Stimulated activated CD4-positive, alpha-beta T cell treated with anti-CD3 and anti-CD28 coated beads, Interleukin-2, amount 100 ng/mL, for 24 hours (primary cell): ENCODE measurements at regions not wholly inside any gene's neighbourhood (a gene's known extent, or its start where the extent isn't known, plus 50 kb on each side); places are given as distances from the start of the nearest gene placed in this dataset.
A peak's percentile ranks its signal among the peaks of the same experiment; 100 is the strongest.

Experiments used
- DNase-seq, 2 donors: peaks; one replicate each; pipeline ENCODE4 v3.0.0-alpha.2; 2020

GRCh38 chr20:51216850-51217249 is 193.9 kb upstream of the KCNG1 start:
- no peak for DNase-seq

DNA sequence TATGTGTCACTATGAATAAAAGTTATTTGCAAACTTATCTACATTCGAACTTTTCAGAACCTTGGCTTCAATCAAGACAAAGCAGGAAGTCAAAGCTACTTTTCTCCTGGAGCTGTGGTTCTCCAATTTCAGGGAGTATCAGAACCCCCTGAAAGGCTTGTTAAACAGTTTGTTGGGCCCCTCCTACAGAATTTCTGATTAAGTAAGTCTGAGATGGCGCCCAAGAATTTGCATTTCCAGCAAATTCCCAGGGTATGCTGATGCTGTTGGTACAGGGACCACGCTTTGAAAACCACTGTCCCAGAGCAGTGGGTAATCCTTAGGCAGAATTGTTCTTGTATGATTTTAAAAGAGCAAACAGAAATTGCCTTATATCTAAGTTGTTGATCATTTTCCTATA is 189.9 kb upstream of the KCNG1 start:
- DNase-seq = no peak

GRCh38 chr20:51211191-51211590 is 188.3 kb upstream of the KCNG1 start:
- DNase-seq = no peak

GRCh38 chr20:51210084-51210483 is 187.2 kb upstream of the KCNG1 start:
- DNase-seq = no peak

- DNase-seq = no peak
These were observed 185.3 kb upstream of the KCNG1 start for GRCh38 chr20:51208162-51208561.

GRCh38 chr20:51206032-51206662 is 183.2 kb upstream of the KCNG1 start:
- DNase-seq = no peak

DNA sequence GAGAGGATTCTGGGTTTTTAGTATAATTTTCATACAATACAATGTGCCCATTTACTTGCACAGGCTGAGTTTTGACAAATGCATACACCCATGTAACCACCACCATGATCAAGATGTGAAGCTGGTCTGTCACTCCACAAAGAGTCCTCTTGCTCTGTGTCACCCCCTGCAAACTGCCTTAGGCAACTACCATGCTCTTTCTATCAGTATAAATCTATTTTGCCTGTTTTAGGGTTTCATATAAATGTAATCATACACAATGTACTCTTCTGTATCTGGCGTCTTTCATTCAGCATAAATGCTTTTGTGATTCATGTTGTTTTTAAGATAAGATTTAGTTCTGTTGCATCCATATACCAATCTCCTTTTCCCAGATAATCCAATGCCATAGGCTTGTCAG is 181.9 kb upstream of the KCNG1 start:
- DNase-seq = no peak

GRCh38 chr20:51204051-51204715 is 181.3 kb upstream of the KCNG1 start:
- no peak for DNase-seq

- DNase-seq = no peak
These were observed 179.4 kb upstream of the KCNG1 start for GRCh38 chr20:51202304-51202703.

- no peak for DNase-seq
These were observed 177.0 kb upstream of the KCNG1 start for GRCh38 chr20:51199920-51200319.

DNA sequence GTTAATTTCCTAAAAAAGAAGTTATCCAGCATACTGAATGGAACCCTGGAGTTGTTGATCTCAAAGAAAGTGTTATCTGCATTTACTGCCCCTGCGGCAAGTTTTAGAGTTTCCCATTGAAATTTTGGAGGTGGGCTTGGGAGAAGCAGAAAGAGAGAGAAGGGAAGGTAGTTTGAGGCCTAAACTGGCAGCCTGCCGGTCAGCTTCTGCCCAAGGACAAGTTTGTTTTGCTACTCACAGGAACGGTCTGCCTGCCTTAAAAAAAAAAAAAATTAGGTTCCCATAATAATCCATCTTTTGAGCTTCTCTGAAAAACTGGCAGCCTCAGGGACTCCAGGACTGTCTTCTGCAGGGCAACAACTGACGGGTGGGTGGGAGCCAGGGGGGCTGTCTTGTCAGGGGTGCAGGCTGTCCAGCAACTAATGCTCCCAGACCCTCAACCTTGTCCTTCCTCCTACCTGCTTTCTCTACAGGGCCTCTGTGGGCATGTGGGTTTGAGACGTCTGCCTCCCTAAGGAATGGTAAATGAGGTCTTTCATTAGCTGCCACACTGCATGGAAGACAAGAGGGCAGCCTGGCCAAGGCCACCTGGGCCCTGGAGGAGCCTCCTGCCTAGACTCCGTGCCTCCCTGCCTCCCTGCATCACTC is 176.1 kb upstream of the KCNG1 start:
- no peak for DNase-seq

DNA sequence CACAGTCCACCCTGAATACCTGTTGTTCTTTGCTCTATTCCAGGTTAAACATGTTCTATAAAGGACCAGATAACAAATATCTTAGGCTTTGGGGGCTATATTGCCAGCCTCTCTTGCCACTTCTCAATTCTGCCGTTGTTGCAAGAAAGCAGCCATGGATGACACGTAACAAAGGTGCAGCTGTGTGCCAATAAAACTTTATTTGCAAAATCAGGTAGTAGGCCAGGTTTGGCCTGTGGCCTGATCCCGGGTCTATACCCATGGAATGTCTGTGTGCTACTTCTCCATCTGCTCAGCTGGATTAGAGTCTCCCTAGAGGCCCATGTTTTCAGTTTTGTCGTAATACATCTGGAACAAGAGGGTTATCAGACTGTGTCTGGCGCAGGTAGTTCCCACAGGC is 175.3 kb upstream of the KCNG1 start:
- DNase-seq = no peak

DNA sequence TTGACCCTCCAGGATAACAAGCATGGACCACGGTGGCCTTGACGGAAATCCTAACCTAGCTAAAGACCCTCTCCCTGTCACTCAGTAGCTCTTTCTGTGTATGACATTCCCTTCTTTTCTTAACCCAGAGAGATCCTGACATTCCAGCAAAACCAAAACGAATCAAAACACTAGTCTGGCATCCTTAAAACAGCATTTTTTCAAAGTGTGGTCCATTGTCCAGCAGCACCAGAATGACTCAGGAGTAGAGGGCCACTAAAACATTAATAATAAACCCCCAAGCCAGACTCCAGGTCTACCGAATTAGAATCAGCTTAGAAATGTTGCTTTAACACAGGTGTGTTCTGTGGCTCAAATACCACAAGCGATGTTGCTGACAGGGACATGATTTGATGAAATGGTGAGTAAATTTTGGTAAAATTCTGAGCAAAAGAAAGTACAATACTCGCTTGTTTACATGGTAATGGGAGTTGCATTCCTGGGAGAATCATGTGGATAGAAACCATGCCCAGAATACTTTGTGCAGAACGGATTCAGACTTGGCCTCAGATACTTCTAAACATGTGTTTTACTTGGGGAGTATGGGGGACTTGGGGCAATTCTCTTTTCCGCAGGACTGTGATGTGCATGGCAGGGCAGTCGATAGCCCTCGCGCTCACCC is 174.2 kb upstream of the KCNG1 start:
- DNase-seq = no peak

- no peak for DNase-seq
These were observed 173.1 kb upstream of the KCNG1 start for GRCh38 chr20:51195990-51196389.

GRCh38 chr20:51195419-51195901 is 172.6 kb upstream of the KCNG1 start:
- DNase-seq = peak; percentile 4 to 19

- no peak for DNase-seq
These were observed 170.3 kb upstream of the KCNG1 start for GRCh38 chr20:51193066-51193772.

DNA sequence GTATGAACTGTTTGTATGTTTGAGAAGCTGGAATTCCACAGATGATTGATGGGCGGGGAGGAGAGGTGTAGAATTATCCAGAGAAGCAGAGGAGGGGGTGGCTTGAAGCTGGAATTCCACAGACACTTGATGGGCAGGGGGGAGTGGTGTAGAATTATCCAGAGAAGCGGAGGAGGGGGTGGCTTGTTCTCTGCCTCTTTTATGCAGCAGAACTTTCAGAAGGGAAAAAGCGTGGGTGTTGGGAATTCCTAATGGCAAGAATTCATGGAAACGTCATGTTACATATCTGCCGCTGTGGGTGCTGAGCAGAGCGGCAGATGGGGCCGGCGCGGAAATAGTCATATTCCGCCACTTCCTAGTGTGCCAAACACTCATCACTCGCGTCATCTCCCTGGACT is 167.9 kb upstream of the KCNG1 start:
- DNase-seq = no peak

GRCh38 chr20:51189814-51190782 is 167.2 kb upstream of the KCNG1 start:
- no peak for DNase-seq

DNA sequence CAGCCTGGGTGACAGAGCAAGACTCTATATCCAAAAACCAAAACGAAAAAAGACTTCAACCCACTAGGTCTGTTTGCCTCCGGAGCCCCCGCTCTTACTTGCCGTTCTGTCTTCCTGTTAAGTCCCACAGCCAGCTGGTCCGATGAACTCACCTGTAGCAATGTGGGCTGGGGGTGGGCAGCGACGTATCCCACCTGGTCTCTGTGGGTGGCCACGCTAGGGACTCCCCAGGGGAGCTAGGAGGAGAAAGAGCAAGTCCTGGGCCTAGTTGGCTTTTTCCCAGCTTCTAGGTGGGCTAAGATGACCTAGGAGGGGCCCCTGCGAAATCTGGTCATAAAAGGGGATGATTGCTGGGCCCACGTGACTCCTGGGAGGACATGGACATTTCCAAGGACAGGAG is 166.0 kb upstream of the KCNG1 start:
- DNase-seq = no peak

GRCh38 chr20:51187261-51187660 is 164.4 kb upstream of the KCNG1 start:
- DNase-seq = no peak

DNA sequence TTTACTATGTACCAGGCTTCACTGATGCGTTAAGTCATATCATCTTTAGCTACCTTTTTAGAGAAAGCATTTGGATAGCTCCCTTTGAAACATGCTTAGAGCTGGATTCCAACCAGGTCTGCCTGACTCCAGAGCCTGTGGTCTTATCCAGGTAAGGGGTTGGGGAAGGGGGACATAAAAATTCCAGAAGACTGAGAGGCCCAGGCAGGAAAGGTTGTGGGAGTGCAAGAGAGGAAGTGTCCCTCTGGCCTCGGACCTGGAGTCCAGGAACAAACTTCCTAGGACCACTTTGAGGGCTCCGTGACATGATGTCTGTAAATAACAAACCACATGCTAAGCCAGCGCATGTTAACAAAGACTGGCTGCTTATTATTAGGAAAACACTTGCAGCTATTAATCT is 163.0 kb upstream of the KCNG1 start:
- DNase-seq = no peak

DNA sequence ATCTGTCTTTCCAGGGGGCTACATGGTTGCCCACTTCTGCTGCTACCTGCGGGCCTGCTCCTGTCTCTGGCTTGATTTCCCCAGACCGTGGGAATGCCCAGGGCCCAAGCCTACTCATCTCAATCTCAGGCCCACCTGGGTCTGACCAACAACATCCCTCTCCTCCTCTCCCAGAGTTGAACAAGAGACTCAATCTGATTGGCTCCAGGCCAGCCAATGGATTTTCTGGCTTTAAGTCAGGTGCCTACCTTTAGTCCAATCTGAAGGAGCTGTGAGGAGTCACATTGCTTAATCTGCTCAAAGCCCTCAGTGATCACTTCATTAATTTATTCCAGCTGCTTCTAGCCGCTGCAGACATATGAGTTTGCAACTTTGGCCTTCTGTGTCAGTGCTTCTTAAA is 162.4 kb upstream of the KCNG1 start:
- DNase-seq = no peak
